Hepatocyte (in vitro differentiated cells): ENCODE measurements at regions not wholly inside any gene's neighbourhood (a gene's known extent, or its start where the extent isn't known, plus 50 kb on each side); places are given as distances from the start of the nearest gene placed in this dataset.

Source experiments
- DNase-seq: peaks from one replicate; pipeline ENCODE4 v3.0.0-alpha.2; 2016; ENCODE audit warnings: low spot score
- H2AFZ ChIP-seq: fragments of 200-600 bp; sonication (generic); 2 replicates; pipeline ENCODE4 v1.6.0; 2016; ENCODE audit warnings: antibody characterized with exemption, mild to moderate bottlenecking
- H3K27ac ChIP-seq: fragments of 200-600 bp; sonication (generic); 2 replicates; pipeline ENCODE4 v1.5.1; 2016; ENCODE audit warnings: mild to moderate bottlenecking
- H3K27me3 ChIP-seq: fragments of 200-600 bp; sonication (generic); 2 replicates; pipeline ENCODE4 v1.6.1; 2016
- H3K36me3 ChIP-seq: fragments of 200-600 bp; sonication (generic); replicated peaks from 2 replicates; pipeline ENCODE4 v1.5.1; 2016; ENCODE audit warnings: low read depth; ENCODE audit not compliant: insufficient read depth
- H3K4me1 ChIP-seq: fragments of 200-600 bp; sonication (generic); 2 replicates; pipeline ENCODE4 v1.5.1; 2016; ENCODE audit warnings: mild to moderate bottlenecking, moderate library complexity; ENCODE audit not compliant: insufficient read depth
- H3K4me2 ChIP-seq: fragments of 200-600 bp; sonication (generic); 2 replicates; pipeline ENCODE4 v1.6.0; 2016
- H3K4me3 ChIP-seq: fragments of 200-600 bp; sonication (generic); 2 replicates; pipeline ENCODE4 v1.5.1; 2016; ENCODE audit warnings: mild to moderate bottlenecking
- H3K79me2 ChIP-seq: fragments of 200-600 bp; sonication (generic); 2 replicates; pipeline ENCODE4 v1.6.0; 2017; ENCODE audit warnings: mild to moderate bottlenecking
- H3K9me2 ChIP-seq: fragments of 200-600 bp; sonication (generic); replicated peaks from 2 replicates; pipeline ENCODE4 v1.6.0; 2017; ENCODE audit warnings: mild to moderate bottlenecking; ENCODE audit not compliant: insufficient read depth
- H3K9me3 ChIP-seq: fragments of 200-600 bp; sonication (generic); 2 replicates; pipeline ENCODE4 v1.5.1; 2016; ENCODE audit warnings: low read depth, mild to moderate bottlenecking
- H4K20me1 ChIP-seq: fragments of 200-600 bp; sonication (generic); 2 replicates; pipeline ENCODE4 v1.6.0; 2016; ENCODE audit warnings: mild to moderate bottlenecking; ENCODE audit not compliant: insufficient read depth, poor library complexity, severe bottlenecking
- EZH2 ChIP-seq: fragments of 200-600 bp; sonication (generic); IDR thresholded peaks from 2 replicates; pipeline ENCODE4 v1.6.1; 2016; ENCODE audit warnings: antibody characterized with exemption, mild to moderate bottlenecking, borderline replicate concordance
- EZH2phosphoT487 ChIP-seq: fragments of 200-600 bp; sonication (generic); IDR thresholded peaks from one replicate; pipeline ENCODE4 v1.6.1; 2018; ENCODE audit warnings: antibody characterized with exemption, mild to moderate bottlenecking, low read depth, moderate library complexity; ENCODE audit not compliant: unreplicated experiment, severe bottlenecking
- WGBS: methylation state at CpG from one replicate; pipeline ENCODE4 v1.1.6; 2016; ENCODE audit warnings: low lambda C conversion rate; ENCODE audit errors: missing lambda C conversion rate; 5-methylcytosine and 5-hydroxymethylcytosine counted together
- TF ChIP-seq, protein P1 (sequence below): fragments of 200-600 bp; sonication (generic); IDR thresholded peaks from 2 replicates; pipeline ENCODE4 v1.5.1; 2016; ENCODE audit warnings: antibody characterized with exemption, mild to moderate bottlenecking; ENCODE audit not compliant: poor library complexity

DNA sequence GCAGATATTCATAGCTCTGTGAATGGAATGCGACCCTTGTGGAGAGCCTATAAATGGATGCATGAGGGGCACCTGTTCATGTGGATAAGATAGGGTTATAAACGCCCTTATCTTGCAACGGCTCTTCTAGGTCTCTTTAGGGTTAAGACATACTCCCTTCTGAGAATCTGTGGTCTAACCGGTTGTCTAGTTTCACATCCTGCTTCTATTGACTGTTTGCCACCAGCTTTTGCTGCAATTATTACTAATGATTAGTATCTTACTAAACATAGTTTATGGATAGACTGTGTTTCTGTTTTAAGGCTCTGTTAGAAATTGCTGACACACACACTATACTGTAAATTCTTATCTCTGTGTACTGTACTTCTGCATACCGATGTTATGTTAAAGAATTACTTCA, 198.9 kb upstream of the CYLC2 start:
- DNase-seq: no peak
- H3K27me3 ChIP-seq: no peaks in the 10 kb centered on the region
- H3K4me1 ChIP-seq: no peaks in the 10 kb centered on the region
- no peaks in the 10 kb centered on the region for H3K36me3 ChIP-seq
- no peak overlapping the region for H3K27ac ChIP-seq
- WGBS: 80% methylated on average over 5 of the region's 5 CpGs
- H3K4me2 ChIP-seq: no peak overlapping the region
- no peak overlapping the region for H2AFZ ChIP-seq
- no peaks in the 10 kb centered on the region for H3K79me2 ChIP-seq
- TF ChIP-seq, protein P1, sequence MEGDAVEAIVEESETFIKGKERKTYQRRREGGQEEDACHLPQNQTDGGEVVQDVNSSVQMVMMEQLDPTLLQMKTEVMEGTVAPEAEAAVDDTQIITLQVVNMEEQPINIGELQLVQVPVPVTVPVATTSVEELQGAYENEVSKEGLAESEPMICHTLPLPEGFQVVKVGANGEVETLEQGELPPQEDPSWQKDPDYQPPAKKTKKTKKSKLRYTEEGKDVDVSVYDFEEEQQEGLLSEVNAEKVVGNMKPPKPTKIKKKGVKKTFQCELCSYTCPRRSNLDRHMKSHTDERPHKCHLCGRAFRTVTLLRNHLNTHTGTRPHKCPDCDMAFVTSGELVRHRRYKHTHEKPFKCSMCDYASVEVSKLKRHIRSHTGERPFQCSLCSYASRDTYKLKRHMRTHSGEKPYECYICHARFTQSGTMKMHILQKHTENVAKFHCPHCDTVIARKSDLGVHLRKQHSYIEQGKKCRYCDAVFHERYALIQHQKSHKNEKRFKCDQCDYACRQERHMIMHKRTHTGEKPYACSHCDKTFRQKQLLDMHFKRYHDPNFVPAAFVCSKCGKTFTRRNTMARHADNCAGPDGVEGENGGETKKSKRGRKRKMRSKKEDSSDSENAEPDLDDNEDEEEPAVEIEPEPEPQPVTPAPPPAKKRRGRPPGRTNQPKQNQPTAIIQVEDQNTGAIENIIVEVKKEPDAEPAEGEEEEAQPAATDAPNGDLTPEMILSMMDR: no peak
- TF ChIP-seq EZH2phosphoT487: no peak
- no peak for TF ChIP-seq EZH2
- H3K9me3 ChIP-seq: no peaks in the 10 kb centered on the region
- no peaks in the 10 kb centered on the region for H4K20me1 ChIP-seq
- no peaks in the 10 kb centered on the region for H3K9me2 ChIP-seq
- H3K4me3 ChIP-seq: no peak overlapping the region

DNA sequence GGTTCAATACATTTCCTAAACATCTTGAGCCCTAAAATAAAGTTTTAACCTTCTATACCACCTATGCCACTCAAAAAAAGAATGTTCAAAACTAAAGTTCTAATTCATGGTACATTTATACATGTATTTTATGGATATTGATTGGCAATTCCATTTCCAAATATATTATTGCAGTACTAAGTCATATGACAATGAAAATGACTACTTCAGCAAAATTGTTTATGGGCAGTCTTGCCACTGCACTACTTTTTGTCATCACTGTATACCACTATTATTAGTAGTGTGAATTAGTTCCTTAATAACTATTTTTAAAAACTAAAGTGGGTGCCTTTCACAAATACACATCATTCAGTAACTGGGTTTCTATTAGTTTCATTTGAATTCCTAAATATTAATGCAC, 199.6 kb upstream of the CYLC2 start:
- no peaks in the 10 kb centered on the region for H3K27me3 ChIP-seq
- H4K20me1 ChIP-seq: no peaks in the 10 kb centered on the region
- TF ChIP-seq EZH2: no peak
- no peak for TF ChIP-seq EZH2phosphoT487
- TF ChIP-seq, protein P1: no peak
- no peak for DNase-seq
- no peaks in the 10 kb centered on the region for H3K9me3 ChIP-seq
- H3K27ac ChIP-seq: no peak overlapping the region
- H3K9me2 ChIP-seq: no peaks in the 10 kb centered on the region
- no peaks in the 10 kb centered on the region for H3K4me1 ChIP-seq
- H3K4me2 ChIP-seq: no peak overlapping the region
- H2AFZ ChIP-seq: no peak overlapping the region
- H3K79me2 ChIP-seq: no peaks in the 10 kb centered on the region
- no peak overlapping the region for H3K4me3 ChIP-seq
- H3K36me3 ChIP-seq: no peaks in the 10 kb centered on the region

DNA sequence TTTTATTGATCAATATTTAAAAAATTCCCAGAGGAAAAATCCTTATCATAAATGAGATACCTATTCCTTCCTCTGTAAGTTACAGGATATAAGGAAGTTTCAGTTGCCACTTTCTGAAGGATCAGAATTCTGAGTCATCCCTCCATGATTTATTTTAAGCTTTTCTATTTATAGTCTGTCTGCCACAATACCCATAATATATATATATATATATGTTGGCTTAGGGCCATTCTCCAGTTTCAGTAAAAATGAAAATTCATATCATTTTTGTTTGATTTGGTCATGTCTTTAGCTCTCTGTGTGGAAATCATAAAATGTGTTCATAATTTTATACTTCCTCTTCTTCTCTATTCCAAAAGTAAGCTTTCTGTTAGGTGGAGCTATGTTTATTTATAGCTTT, 215.8 kb upstream of the CYLC2 start:
- no peak overlapping the region for H3K4me3 ChIP-seq
- H4K20me1 ChIP-seq: no peaks in the 10 kb centered on the region
- H3K79me2 ChIP-seq: no peaks in the 10 kb centered on the region
- no peak overlapping the region for H3K27ac ChIP-seq
- H3K36me3 ChIP-seq: no peaks in the 10 kb centered on the region
- no peaks in the 10 kb centered on the region for H3K27me3 ChIP-seq
- no peaks in the 10 kb centered on the region for H3K9me3 ChIP-seq
- no peak for DNase-seq
- H2AFZ ChIP-seq: no peak overlapping the region
- no peaks in the 10 kb centered on the region for H3K4me1 ChIP-seq
- TF ChIP-seq EZH2phosphoT487 (no peak), EZH2 (no peak)
- TF ChIP-seq, protein P1: no peak
- H3K9me2 ChIP-seq: no peaks in the 10 kb centered on the region
- H3K4me2 ChIP-seq: no peak overlapping the region

DNA sequence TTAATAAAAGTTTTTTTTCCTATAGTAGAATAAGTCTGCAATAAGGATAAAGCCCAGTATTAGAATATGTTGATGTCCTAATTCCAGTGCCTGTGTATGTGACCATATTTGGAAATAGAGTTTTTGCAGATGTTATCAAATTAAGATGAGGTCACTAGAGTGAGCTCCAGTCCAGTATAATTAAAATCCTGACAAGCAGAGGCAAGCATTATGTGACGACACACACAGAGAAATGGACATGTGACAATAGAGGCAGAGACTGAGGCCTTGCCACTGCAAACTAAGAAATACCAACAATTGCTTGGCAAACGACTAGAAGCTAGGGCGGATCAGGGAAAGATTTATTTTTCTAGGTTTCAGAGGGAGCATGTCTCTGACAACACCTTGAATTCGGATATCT, 216.4 kb upstream of the CYLC2 start:
- H3K9me2 ChIP-seq: no peaks in the 10 kb centered on the region
- no peaks in the 10 kb centered on the region for H3K4me1 ChIP-seq
- H3K36me3 ChIP-seq: no peaks in the 10 kb centered on the region
- 75% methylated on average over 4 of the region's 4 CpGs for WGBS
- H3K27me3 ChIP-seq: no peaks in the 10 kb centered on the region
- no peak overlapping the region for H3K27ac ChIP-seq
- H3K79me2 ChIP-seq: no peaks in the 10 kb centered on the region
- H3K4me3 ChIP-seq: no peak overlapping the region
- H4K20me1 ChIP-seq: no peaks in the 10 kb centered on the region
- no peaks in the 10 kb centered on the region for H3K9me3 ChIP-seq
- no peak overlapping the region for H3K4me2 ChIP-seq
- TF ChIP-seq, protein P1: no peak
- TF ChIP-seq EZH2phosphoT487: no peak
- DNase-seq: no peak
- H2AFZ ChIP-seq: no peak overlapping the region
